SK-N-SH treated with all-trans-retinoic acid at 6 μM for 48 hours (cell line): ENCODE measurements at regions not wholly inside any gene's neighbourhood (a gene's known extent, or its start where the extent isn't known, plus 50 kb on each side); places are given as distances from the start of the nearest gene placed in this dataset.
"Not testable (repeated sequence)": the region's sequence is repeated elsewhere in the genome, so short reads cannot be mapped to it uniquely, and the experiment has no call there.

Experiments used
- CSDC2 ChIP-seq: fragments of 250-450 bp; sonication (Bioruptor Pico); IDR thresholded peaks from 2 replicates; pipeline ENCODE4 v1.5.0; 2020; ENCODE audit warnings: mild to moderate bottlenecking, moderate library complexity
- ESRRG ChIP-seq: fragments of 250-450 bp; sonication (Bioruptor Pico); IDR thresholded peaks from 2 replicates; pipeline ENCODE4 v1.6.1; 2021; ENCODE audit warnings: mild to moderate bottlenecking
- GLIS3 ChIP-seq: fragments of 250-450 bp; sonication (Bioruptor Pico); IDR thresholded peaks from 2 replicates; pipeline ENCODE4 v1.5.0; 2020; ENCODE audit warnings: mild to moderate bottlenecking, moderate library complexity
- ISL1 ChIP-seq: fragments of 250-450 bp; sonication (Bioruptor Pico); IDR thresholded peaks from 2 replicates; pipeline ENCODE4 v2.1.2; 2022; ENCODE audit warnings: mild to moderate bottlenecking, moderate library complexity
- OSR1 ChIP-seq: fragments of 250-450 bp; sonication (Bioruptor Pico); IDR thresholded peaks from 2 replicates; pipeline ENCODE4 v1.8.0; 2022; ENCODE audit warnings: moderate library complexity, mild to moderate bottlenecking, inconsistent platforms
- PPARA ChIP-seq: fragments of 250-450 bp; sonication (Bioruptor Pico); IDR thresholded peaks from 2 replicates; pipeline ENCODE4 v1.5.0; 2020; ENCODE audit warnings: mild to moderate bottlenecking, borderline replicate concordance
- RARB ChIP-seq: fragments of 250-450 bp; sonication (Bioruptor Pico); IDR thresholded peaks from 2 replicates; pipeline ENCODE4 v1.8.0; 2021; ENCODE audit warnings: mild to moderate bottlenecking, moderate library complexity
- ZFP30 ChIP-seq: fragments of 450-650 bp; formaldehyde crosslinking; IDR thresholded peaks from 2 replicates; pipeline ENCODE4 v1.5.0; 2022; ENCODE audit warnings: mild to moderate bottlenecking, moderate library complexity
- ZNF565 ChIP-seq: fragments of 450-650 bp; formaldehyde crosslinking; conservative IDR thresholded peaks from 2 replicates; pipeline ENCODE4 v1.5.0; 2020; ENCODE audit warnings: low read depth, mild to moderate bottlenecking, moderate library complexity
- ZNF8 ChIP-seq: fragments of 450-650 bp; formaldehyde crosslinking; IDR thresholded peaks from 2 replicates; pipeline ENCODE4 v1.5.0; 2020; ENCODE audit warnings: mild to moderate bottlenecking, moderate library complexity

- TF ChIP-seq PPARA (CRISPR knock-in tag); GLIS3 (CRISPR knock-in tag); RARB (CRISPR knock-in tag); OSR1; CSDC2 (CRISPR knock-in tag); ZNF565; ZNF8 (CRISPR knock-in tag); ZFP30; ESRRG (CRISPR knock-in tag); ISL1 (CRISPR knock-in tag): not testable (repeated sequence)
These were observed 152.2 kb upstream of the CACNA2D1 start for GRCh38 chr7:82595795-82596194.
